ENCODE measurements at regions not wholly inside any gene's neighbourhood (a gene's known extent, or its start where the extent isn't known, plus 50 kb on each side); places are given as distances from the start of the nearest gene placed in this dataset.

DNA sequence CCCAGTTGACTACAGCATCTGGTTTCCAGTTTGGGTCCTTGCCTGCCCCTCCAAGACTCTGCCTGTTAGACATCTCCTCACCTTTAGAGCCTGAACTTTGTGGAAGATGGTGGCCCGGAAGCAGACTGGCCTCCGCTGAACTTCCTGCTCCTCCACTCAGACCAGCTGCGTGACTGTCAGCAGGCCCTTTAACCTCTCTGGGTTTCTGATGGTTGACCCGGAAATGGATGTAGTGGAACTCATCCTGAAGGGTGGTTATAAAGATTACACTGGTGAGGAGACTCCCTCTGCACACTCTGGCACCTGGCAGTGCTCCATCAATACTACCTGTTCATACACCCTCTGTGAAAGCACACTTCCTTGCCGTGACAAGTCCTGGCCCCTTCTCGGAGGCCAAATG lies 151.9 kb upstream of the TLE3 start:
- DNase-seq (ENCODE audit: low read depth), result no peak
- H3K4me3 ChIP-seq (ENCODE audit: control insufficient read depth, low read depth, low read length), result no peak overlapping the region
- TF ChIP-seq, protein P1, sequence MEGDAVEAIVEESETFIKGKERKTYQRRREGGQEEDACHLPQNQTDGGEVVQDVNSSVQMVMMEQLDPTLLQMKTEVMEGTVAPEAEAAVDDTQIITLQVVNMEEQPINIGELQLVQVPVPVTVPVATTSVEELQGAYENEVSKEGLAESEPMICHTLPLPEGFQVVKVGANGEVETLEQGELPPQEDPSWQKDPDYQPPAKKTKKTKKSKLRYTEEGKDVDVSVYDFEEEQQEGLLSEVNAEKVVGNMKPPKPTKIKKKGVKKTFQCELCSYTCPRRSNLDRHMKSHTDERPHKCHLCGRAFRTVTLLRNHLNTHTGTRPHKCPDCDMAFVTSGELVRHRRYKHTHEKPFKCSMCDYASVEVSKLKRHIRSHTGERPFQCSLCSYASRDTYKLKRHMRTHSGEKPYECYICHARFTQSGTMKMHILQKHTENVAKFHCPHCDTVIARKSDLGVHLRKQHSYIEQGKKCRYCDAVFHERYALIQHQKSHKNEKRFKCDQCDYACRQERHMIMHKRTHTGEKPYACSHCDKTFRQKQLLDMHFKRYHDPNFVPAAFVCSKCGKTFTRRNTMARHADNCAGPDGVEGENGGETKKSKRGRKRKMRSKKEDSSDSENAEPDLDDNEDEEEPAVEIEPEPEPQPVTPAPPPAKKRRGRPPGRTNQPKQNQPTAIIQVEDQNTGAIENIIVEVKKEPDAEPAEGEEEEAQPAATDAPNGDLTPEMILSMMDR (IDR thresholded peaks at IDR 0.05; ENCODE audit: control insufficient read depth, insufficient read depth, low read depth, low read length, missing control alignments), result no peak

DNA sequence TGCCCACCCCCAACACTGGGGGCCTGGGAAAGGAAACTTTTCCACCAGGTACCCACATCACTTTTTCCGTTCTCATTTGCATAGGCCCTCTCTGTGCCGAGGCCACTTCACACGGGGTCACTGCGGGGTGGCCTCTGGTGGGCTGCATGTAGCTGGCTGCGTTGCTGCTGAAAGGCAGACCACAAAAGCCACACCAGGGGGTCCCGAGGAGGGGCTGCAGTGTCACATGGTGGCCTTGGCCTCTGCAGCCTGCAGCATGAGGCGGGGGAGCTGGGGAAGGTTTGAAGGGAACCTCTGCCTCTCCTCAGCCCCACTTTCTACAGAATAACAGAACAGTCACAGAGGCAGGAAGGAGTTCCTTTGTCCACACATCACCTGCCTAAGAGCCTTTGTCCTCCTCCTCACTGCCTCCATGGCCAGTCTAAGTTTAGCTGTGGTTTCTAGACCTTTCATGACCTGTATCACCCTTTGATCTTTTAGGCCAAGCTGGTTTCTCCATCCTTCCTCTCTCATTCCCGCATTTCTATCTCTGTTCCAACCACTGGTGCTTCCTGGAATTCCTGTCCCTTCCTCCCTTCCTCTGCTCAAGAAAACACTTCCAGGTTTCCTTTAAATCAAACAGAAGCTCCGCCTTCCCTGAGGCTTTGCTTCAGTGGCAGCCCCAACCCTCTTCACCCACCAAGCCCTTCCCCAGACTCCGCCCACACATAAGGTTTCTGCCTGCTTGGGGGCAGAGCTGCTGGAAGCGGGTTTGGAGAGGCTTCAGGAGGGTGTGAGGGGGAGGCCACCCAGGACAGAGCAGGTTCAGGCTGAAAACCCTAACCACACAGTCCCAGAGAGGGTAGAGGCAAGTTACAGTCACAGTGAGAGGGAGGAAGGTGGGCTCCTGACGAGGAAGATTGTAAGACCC lies 150.7 kb upstream of the TLE3 start:
- no peak overlapping the region for H3K4me3 ChIP-seq (ENCODE audit: control insufficient read depth, low read depth, low read length)

DNA sequence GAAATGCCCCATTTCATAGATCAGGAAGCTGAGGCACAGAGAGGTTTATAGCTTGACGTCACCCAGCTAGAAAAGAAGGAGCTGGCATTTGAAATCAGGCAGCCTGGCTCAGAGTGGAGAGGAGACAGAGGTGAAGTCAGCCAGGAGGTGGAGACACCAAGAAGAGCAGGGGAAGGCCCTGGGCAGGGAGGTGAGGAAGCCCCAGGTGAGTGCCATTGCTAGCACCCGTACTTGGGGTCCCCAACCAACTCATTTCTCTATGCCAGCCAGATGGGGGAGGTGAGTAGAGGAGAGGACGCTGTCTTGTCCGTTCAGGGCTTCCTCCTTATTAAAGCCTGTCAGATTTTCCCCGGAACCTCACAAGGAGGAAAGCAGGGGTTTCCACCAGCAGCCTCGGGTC lies 149.6 kb upstream of the TLE3 start:
- TF ChIP-seq, protein P1 (IDR thresholded peaks at IDR 0.05; ENCODE audit: control insufficient read depth, insufficient read depth, low read depth, low read length, missing control alignments), result no peak
- H3K4me3 ChIP-seq (ENCODE audit: control insufficient read depth, low read depth, low read length), result no peak overlapping the region
- no peak for DNase-seq (ENCODE audit: low read depth)

More for the DNA sequence above, 150.7 kb upstream of the TLE3 start:
- TF ChIP-seq, protein P1 (IDR thresholded peaks at IDR 0.05; ENCODE audit: control insufficient read depth, insufficient read depth, low read depth, low read length, missing control alignments), result no peak
- DNase-seq (ENCODE audit: low read depth), result no peak

DNA sequence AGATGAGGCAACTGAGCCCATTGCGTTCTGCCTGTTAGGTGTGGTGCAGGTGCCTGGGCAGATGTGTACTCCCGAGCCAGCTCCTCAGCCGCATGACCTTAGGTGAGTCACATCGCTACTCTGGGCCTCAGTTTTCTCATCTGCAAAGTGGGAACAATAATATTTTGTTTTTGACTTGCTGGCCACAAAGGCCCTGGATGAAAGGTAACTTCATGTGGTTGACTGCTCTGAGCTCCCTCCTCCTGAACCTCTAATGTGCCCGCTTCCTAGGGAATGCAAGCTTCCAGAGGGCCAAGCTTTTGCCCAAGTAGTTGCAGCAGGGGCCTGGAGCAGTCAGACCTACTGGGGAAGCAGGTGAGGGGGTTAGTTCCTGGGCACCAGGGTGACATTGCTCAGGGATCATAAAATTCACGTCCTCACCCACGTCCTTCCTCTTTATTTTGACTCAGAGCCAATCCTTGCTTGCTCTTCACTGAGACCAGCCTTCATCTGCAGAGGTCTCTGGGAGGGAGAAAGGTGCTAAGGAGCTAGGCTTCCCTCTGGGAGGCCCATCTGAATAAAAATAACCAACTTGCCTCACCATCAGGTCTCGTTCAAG lies 149.0 kb upstream of the TLE3 start:
- no peak for DNase-seq (ENCODE audit: low read depth)
- TF ChIP-seq, protein P1 (IDR thresholded peaks at IDR 0.05; ENCODE audit: control insufficient read depth, insufficient read depth, low read depth, low read length, missing control alignments), result no peak
- H3K4me3 ChIP-seq (ENCODE audit: control insufficient read depth, low read depth, low read length), result no peak overlapping the region

DNA sequence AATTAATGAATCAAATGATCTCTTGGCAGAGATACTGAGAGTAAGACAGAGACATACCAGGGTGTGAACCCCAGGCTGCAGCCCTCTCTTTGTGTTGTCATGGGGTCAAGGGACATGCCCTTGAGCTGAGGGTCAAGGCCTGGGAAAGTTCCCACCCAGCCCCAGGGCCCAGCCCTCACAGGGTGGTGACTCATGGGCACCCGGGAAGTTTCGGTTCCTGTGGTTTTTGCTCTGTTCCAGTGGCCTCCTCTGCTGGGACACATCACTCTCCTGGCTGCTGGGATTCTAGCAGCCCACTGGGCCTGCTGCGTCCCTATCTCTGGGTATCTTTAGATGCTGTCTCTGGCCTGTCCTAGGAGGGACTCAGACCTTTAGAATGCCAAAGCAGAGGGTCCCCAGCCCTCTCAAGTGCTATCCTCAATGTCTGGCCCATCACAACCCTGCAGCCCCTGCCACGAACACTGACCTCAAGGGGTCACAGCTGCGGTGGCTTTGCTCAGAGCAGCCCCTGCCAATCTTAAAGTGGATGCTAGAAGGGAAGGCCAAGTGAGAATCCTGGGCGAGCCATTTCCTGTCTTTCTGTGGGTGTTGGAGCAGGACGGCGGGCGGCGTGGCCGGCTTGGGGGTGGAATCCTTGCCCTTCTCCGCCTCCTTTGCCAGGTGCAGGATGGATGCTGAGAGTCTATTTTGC lies 148.4 kb upstream of the TLE3 start:
- no peak overlapping the region for H3K4me3 ChIP-seq (ENCODE audit: control insufficient read depth, low read depth, low read length)
- TF ChIP-seq, protein P1 (IDR thresholded peaks at IDR 0.05; ENCODE audit: control insufficient read depth, insufficient read depth, low read depth, low read length, missing control alignments), result no peak
- DNase-seq (ENCODE audit: low read depth), result no peak

DNA sequence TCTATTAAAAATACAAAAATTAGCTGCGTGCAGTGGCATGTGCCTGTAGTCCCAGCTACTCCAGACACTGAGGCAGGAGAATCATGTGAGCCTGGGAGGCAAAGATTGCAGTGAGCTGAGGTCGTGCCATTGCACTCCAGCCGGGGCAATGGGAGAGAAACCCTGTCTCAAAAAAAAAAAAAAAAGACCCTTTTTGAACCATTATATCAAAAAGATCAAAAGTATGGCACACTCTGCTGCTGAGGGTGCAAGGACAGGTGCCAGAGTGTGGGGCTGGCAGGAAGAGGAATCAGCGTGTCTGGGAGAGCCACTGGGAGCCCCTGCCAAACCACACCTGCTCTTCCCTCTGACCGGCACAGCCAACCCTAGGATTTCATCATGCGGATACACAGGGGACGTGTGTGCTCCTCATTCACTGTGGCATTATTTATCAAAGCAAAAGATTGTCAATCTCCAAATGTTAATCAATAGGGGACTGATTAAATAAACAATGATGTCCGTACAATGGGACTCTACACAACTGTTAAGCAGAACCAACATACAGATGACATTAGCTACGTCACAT lies 147.3 kb upstream of the TLE3 start:
- H3K4me3 ChIP-seq (ENCODE audit: control insufficient read depth, low read depth, low read length), result no peak overlapping the region
- DNase-seq (ENCODE audit: low read depth), result no peak
- TF ChIP-seq, protein P1 (IDR thresholded peaks at IDR 0.05; ENCODE audit: control insufficient read depth, insufficient read depth, low read depth, low read length, missing control alignments), result no peak

Data from AG09309 (cell line).